ENCODE measurements at regions not wholly inside any gene's neighbourhood (a gene's known extent, or its start where the extent isn't known, plus 50 kb on each side); places are given as distances from the start of the nearest gene placed in this dataset.
"Not testable (repeated sequence)": the region's sequence is repeated elsewhere in the genome, so short reads cannot be mapped to it uniquely, and the experiment has no call there.

DNA sequence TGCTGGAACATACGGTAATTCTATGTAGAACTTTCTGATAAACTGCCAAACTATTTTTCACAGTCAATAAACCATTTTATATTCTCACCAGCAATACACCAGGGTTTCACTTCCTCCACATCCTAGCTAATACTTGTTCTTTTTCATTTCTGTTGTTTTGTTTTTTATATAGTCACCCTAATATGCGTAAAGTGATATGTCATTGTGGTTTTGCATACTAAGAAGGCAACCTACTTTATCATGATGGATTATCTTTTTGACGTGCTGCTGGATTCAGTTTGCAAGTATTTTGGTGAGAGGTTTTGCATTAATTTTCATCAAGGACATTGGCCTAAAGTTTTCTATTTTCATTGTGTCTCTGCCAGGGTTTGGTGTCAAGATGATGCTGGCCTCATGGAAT lies 1384.1 kb downstream of the UQCRFS1 start:
- DNase-seq, result no peak

DNA sequence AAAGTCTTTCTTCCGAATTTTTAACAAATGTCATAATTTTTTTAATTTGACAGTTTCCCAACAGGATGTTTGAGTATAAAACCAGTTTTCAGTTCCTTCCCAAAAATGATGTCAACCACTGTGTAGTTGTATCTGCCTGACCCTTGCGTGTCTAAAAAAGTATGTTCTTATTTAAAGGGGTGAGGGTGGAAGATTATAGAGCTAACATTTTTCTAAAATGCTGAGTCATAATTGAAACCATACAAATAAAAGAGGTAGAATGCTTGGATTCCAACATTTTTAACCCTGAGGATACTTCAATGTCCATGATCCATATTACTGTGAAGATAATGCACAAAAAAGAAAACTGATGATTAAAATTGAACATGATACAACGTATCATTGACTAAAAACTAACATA lies 1388.8 kb downstream of the UQCRFS1 start:
- DNase-seq, result no peak

GRCh38 chr19:27822336-27822735 lies 1390.6 kb downstream of the UQCRFS1 start:
- DNase-seq, result no peak

GRCh38 chr19:27821418-27822018 lies 1391.4 kb downstream of the UQCRFS1 start:
- DNase-seq, result no peak

- no peak for DNase-seq
Measured at GRCh38 chr19:27815985-27816384, 1397.0 kb downstream of the UQCRFS1 start.

- not testable (repeated sequence) for DNase-seq
Measured at GRCh38 chr19:27814834-27815233, 1398.1 kb downstream of the UQCRFS1 start.

DNA sequence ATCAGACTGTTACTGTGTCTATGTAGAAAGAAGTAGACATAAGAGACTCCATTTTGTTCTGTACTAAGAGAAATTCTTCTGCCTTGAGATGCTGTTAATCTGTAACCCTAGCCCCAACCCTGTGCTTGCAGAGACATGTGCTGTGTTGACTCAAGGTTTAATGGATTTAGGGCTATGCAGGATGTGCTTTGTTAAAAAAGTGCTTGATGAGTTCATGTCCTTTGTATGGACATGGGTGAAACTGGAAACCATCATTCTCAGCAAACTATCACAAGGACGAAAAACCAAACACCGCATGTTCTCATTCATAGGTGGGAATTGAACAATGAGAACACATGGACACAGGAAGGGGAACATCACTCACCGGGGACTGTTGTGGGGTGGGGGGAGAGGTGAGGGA lies 1398.7 kb downstream of the UQCRFS1 start:
- DNase-seq, result not testable (repeated sequence)

DNA sequence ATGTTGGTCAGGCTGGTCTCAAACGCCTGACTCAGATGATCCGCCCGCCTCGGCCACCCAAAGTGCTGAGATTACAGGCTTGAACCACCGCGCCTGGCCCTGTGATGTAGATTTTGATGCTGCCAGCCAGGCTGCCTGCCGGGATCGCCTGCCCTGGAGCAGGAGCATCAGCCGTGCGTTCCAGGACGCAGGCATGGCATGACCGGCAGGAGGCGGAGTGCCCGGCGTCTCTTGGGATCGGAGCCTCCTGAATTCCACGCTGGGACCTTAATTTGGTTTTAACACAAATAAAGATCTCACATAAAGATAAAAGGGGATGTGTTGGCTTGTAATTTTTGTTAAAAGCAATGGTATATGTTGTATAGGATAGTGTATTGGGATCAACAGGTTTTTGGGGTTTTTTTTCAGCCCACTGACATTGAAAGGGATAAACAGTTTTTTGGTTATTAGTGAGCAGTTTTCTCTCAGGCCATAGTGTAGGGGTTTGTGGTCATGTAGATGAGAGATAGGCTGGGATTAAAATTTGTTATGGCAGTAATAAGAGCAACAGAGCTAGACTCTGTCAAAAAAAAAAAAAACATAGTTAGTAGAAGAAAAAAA lies 1406.4 kb downstream of the UQCRFS1 start:
- no peak for DNase-seq

DNA sequence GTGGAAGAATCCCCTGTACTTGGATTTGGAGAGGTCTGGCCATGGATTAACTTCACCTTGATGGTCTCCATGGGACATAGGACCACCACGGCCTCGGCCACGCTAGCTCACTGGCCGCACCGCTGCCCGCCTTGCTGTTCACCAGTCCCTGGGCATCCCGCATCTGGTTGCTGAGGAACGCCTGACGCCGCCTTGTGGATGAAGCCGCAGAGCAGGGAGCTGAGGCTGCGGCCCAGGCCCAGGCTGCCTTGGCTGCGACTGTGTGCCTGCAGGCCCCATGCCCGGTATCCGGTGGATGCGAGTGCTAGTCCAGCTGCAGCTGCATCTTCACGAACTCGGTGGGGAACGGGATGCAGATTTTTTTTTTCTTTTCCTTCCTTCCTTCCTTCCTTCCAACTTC lies 1407.1 kb downstream of the UQCRFS1 start:
- DNase-seq, result no peak

GRCh38 chr19:27802293-27802692 lies 1410.7 kb downstream of the UQCRFS1 start:
- DNase-seq, result not testable (repeated sequence)

DNA sequence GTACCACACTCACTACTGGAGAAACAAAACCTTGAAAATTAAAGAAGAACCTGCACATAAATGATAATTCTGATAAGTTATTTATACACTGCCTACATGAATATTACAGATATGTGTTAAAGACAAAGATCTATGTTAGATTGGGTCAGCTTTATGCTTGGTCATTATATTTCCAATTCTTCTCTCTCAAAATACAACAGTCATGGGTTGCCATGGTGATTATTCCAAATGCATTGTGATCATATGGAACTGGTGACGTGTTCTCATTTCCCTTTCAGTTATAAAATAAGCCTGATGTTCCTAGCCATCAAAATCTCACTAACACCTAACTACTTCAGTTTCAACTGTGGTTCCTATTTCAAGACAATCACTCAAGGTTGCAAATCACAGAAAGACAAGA lies 1416.4 kb downstream of the UQCRFS1 start:
- no peak for DNase-seq

GRCh38 chr19:27796073-27796472 lies 1416.9 kb downstream of the UQCRFS1 start:
- no peak for DNase-seq

GRCh38 chr19:27795369-27795768 lies 1417.6 kb downstream of the UQCRFS1 start:
- no peak for DNase-seq

DNA sequence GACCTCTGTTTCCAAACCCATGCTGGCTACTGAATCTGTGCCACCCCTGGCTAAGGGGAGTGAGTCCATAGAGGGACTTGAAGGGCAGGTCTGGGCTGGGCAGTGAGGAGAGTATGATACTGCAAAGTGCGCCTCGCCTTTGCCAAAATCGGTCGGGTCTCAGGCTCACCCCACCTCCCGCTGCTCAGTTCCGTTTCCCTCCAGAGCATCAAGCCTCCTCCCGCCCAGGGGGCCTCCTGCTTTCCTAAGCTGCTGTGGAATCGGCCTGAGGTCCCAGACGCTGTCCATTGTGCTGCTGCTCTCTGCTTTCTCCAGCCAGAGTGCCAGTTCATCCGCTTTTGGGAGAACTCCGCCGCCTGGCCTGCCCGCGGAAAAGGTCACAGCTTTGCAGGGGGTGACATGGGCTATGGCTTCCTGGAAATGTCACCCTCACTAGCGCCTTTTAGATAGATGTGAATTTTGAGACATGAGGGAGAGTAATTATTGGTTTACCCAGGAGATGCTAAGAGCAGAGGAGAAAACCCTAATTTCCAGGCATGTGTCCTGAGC lies 1418.4 kb downstream of the UQCRFS1 start:
- DNase-seq, result peak; percentile 31

DNA sequence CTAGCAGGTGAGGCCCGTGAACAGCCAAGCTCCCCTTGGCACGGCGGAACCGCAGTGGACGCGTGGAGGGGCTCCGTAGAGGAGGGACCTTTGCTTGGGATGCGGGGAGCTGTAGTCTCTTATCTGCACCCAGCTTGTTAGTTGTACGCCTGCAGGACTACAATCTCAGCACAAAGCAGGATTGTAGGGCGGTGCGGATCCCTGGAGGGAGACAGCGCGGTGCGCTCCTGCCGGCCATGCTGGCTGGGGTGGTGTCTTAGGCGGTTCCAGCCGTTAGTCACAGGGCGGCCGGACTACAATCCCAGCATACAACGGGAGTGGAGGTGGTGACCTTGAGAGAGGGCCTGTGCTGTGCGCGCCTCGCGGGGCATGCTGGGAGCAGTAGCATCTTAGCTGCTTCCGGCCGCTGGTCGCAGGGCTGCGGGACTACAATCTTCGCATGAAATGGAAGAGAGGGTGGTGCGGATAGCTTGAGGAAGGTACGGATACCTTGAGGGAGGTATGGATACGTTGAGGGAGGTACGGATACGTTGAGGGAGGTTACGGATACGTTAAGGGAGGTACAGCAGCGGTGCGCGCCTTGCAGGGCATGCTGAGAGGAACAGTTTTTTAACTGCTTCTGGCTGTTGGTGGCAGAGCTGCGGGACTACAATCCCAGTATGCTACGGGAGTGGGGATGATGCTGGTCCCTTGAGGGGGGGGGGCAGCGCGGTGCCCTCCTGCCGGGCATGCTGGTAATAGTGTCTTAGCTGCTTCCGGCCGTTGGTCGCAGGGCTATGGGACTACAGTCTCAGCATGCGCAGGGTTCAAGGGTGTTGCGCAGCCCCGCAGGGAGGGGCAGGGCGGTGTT lies 1419.1 kb downstream of the UQCRFS1 start:
- DNase-seq, result peak; percentile 95

DNA sequence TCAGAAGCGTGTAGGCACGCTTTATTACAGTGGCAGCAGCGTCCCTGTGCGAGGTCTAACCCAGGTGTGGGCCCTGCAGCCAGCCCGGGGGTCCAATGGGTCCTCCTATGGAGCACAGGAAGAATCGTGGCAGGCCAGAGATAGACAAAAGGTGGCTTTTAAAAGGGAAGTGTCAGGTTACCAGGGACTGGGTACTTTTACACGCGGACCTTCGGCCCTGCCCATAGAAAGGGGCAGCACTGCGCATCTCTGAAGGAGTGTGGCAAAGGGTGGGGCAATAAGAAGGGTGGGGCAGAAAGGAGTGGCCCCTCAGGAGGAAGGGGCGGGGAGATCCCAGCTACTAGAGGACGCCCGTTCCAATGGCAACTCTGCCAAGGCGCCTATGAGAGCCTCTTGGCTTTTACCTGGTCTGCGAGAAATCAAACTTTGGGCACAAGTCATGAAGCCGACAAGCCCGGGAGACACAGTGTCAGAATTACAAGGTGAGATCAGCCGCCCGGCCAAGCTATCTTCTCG lies 1419.8 kb downstream of the UQCRFS1 start:
- peak; percentile 82 for DNase-seq

DNA sequence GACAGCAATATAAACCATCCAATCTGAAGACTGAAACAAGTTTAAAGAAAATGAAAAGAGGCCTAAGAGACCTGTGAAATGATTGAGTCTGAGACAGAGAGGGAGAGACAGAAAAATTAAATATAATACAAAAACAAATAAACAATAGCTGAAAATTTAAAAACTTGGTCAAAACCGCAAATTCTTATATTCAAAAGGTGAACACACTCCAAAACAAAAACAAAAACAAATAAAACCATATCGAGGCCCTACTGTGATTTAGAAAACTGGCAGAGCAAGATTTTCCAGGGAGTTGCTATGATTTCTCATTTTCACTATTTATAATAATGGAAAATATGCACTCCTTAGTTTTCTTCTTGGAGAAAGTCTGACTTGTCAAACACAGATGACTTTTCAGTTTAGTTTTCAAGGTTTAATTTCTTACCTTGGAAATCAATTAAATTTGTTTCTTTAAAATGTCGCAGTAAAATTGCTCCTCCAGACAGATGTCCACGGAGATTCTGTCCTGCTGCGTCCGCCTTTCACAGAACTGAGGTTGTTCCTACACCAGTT lies 1420.3 kb downstream of the UQCRFS1 start:
- no peak for DNase-seq

DNA sequence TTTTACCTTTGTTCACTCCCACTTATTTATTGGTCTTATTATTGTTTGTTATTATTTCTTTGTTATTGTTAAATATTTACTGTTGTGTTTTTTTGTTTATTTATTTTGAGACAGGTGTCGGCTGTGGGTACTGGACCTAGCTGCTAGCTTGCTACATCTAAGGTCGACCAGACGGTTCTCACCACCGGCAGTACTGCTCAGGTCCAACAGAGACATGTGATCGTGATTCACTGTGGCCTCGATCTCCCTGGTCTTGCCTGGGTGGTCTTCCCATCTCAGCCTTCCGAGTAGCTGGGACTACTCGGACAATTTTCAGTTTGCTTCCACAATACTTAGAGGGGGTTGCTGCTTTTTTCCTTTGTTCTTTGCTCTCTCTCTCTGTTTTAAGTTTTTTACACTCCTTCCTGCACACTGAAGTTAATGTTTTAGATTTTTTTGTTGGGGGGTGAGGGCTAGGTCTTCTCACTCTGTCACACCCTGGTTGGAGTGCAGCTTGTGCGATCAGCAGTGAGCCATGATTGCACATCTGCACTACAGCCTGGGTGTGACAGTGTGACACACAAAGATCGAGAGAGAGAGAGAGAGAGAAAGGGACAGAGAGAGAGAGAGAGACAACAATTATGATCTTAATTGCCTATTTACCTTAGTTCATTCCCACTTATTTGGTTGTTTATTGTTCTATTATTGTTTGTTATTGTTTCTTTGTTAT lies 1432.4 kb downstream of the UQCRFS1 start:
- DNase-seq, result no peak

DNA sequence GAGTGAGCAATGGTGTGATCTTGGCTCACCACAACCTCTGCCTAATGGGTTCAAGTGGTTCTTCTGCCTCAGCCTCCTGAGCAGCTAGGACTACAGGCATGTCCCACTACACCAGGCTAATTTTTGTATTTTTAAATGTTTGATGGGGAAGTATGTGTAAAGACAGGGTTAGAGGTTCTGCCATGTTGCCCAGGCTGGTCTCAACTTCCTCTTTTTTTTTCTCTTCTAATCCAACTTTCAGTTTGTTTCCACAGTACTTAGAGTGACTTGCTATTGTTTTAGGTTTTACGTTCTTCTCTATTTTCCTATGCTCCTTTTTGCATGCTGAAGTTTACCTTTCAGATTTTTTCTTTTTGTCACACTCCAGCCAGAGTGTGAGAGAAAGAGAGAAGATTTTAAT lies 1433.0 kb downstream of the UQCRFS1 start:
- no peak for DNase-seq

- DNase-seq, result no peak
Measured at GRCh38 chr19:27777726-27778125, 1435.2 kb downstream of the UQCRFS1 start.

GRCh38 chr19:27777242-27777641 lies 1435.7 kb downstream of the UQCRFS1 start:
- no peak for DNase-seq

- no peak for DNase-seq
Measured at GRCh38 chr19:27776524-27776923, 1436.4 kb downstream of the UQCRFS1 start.

DNA sequence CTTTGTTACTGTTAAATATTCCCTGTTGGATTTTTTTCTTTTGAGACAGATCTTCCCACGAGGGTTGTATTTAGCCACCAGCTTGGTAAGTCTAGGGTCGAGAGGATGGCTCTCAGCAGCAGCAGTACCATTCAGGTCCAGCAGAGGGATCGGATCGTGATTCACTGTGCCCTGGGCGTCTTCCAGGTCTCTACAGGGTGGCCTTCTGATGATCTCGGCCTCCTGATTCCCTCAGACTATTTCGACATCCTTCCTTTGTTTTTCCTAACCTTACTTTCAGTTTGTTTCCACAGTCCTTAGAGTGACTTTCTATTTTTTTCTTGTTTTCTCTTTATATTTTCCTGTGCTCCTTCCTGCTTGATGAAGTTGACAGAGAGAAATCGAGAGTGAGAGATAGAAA lies 1436.9 kb downstream of the UQCRFS1 start:
- peak; percentile 11 for DNase-seq
